GM19239 (cell line): ENCODE measurements at regions not wholly inside any gene's neighbourhood (a gene's known extent, or its start where the extent isn't known, plus 50 kb on each side); places are given as distances from the start of the nearest gene placed in this dataset.

Source experiments
- DNase-seq: peaks from one replicate; pipeline ENCODE4 v3.0.0; 2011; ENCODE audit warnings: low spot score; ENCODE audit not compliant: insufficient read length
- FAIRE-seq: peaks from 2 replicates; lab custom pipeline; 2011; peaks lifted over from hg19 to GRCh38; lab: Jason Lieb, UNC

GRCh38 chr3:116618930-116619329 lies 90.6 kb upstream of the TUSC7 start:
- FAIRE-seq (no peak), DNase-seq (no peak)

GRCh38 chr3:116630494-116630893 lies 79.1 kb upstream of the TUSC7 start:
- DNase-seq (no peak), FAIRE-seq (no peak)

- no peak for FAIRE-seq
- DNase-seq: no peak
These were observed 69.9 kb upstream of the TUSC7 start for GRCh38 chr3:116639641-116640040.

GRCh38 chr3:116640109-116640508 lies 69.5 kb upstream of the TUSC7 start:
- DNase-seq (no peak), FAIRE-seq (no peak)

- DNase-seq (no peak), FAIRE-seq (no peak)
These were observed 66.6 kb upstream of the TUSC7 start for GRCh38 chr3:116643001-116643400.

- DNase-seq: no peak
- FAIRE-seq: no peak
These were observed 61.6 kb upstream of the TUSC7 start for GRCh38 chr3:116647996-116648395.
